ENCODE measurements at regions not wholly inside any gene's neighbourhood (a gene's known extent, or its start where the extent isn't known, plus 50 kb on each side); places are given as distances from the start of the nearest gene placed in this dataset.

DNA sequence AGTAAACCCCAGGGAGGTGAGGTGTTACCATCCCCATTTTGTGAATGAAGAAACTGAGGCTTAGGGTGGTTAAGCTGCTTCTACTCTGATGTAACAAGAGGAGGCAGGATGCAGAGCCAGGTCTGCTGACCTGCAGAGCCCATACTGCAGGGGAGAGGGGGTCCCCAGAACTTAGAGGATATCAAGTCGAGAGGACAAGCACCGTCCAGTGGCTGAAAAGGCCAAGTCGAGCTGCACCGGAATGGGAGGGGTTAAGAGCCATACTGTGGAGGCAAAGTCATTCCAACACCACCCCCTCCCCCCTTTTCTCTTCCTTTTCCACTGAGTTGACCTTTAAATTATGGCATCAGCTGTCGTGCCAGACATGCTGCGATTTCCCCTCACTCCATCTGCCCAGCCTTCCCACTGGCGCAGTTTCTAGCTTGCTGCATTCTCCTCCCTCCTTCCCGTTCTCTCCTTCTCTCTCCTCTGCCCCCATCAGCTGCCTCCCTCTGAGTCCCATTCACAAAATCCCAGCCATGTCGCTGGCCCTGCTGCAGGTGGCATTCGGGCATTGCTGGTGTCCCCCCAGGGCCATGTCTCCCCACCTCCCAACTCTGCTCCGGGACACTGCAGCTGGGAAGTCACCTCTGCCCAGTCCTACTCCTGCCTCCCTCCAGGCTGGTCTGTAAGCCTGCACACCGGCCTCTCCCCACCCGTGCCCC lies 346.9 kb downstream of the DYSF start:
- H3K27me3 Mint-ChIP-seq = peaks cover 2% of the 10 kb centered on the region
- no peaks in the 10 kb centered on the region for H3K4me1 Mint-ChIP-seq (ENCODE audit: low read depth)
- ChIA-PET CTCF (interaction anchor here (0.7 kb wide), 2 partner anchors 203 to 1253 kb away, joined by 3 to 4 read pairs; no protein-coding TSS in a partner anchor), POLR2A (no interaction called here)
- H3K9me3 Mint-ChIP-seq = no peaks in the 10 kb centered on the region
- no peaks in the 10 kb centered on the region for H3K36me3 Mint-ChIP-seq
- H3K4me3 Mint-ChIP-seq = no peak overlapping the region
- no peak for DNase-seq
- H3K27ac Mint-ChIP-seq = no peak overlapping the region
- intact Hi-C loops (cut with micrococcal nuclease) = loop anchor here (5.0 kb wide), 1 partner anchor 132 kb away; no protein-coding TSS in a partner anchor

DNA sequence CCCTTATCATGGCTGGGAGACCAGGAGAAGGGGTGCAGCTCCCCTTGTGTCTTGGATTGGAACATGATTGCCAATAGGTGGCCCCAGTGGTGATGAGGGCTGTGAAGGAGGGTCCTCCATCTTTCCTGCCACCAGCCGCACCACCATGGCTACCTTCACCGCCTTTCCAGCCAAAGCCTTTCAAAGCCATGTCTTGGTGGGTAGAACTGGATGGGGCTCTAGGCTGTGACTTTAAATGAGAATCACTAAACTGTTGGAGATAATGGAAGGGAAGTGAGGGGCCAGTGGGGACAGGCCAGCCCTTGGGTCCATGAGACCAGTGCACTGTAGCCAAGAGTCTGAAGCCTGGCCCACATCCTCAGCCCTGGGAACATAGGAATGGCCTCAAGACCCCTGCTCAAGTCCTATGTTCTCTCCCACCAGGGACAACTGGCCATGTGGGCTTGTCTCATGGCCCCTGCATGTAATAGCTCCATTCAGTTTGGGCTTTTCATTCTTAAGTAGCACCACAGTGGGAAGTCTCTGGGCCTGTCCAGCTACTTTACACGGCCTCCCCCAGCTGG lies 345.7 kb downstream of the DYSF start:
- no peak for DNase-seq
- POLR2A ChIA-PET = no interaction called here
- peaks cover 2% of the 10 kb centered on the region for H3K27me3 Mint-ChIP-seq
- H3K36me3 Mint-ChIP-seq = no peaks in the 10 kb centered on the region
- no peak overlapping the region for H3K27ac Mint-ChIP-seq
- H3K4me3 Mint-ChIP-seq = no peak overlapping the region
- CTCF ChIA-PET = interaction anchor here (0.7 to 2.3 kb wide), 6 partner anchors 11 to 1050 kb away, joined by 3 to 16 read pairs (median 6); no protein-coding TSS in a partner anchor
- intact Hi-C loops (cut with micrococcal nuclease) = loop anchor here (5.0 kb wide), 1 partner anchor 252 kb away; no protein-coding TSS in a partner anchor
- H3K9me3 Mint-ChIP-seq = no peaks in the 10 kb centered on the region
- H3K4me1 Mint-ChIP-seq (ENCODE audit: low read depth) = no peaks in the 10 kb centered on the region

DNA sequence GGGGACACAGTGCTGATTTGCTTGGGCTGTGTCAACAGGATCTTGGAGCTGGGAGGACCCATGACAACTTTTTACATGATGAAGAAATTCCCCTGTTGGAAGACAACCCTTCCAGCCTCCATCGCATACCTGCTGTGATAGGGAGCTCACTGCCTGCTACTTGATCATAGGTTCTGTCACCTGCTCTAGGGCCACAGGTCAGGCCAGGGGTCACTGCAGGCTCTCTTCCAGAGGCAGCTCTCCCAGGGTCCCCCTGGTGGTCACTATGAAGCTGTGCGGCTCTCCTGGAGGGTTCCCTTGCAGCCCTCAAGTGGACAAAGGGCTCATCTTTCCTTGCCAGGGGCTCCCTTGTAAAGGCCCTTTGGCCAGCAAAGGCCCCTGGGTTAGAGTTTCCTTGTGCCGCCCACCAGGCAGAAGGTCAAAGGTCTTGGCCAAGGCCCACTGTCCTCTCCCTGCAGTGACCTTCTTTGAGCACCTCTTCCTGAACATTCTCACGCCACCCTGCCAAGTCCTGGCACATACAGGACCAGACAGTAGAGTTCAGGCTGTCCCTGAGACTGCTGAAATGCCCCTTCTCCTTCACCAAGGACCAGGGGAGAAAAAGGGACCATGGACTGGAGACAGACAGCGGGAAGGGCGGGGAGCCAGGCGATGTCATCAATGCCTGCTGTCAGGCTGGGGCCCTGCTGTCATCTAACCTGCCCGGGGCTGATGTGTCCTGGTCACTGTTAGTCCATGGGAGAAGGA lies 345.1 kb downstream of the DYSF start:
- Mint-ChIP-seq H3K27me3 (peaks cover 2% of the 10 kb centered on the region), H3K36me3 (no peaks in the 10 kb centered on the region), H3K4me3 (no peak overlapping the region), H3K9me3 (no peaks in the 10 kb centered on the region), H3K4me1 (ENCODE audit: low read depth) (no peaks in the 10 kb centered on the region), H3K27ac (no peak overlapping the region)
- ChIA-PET CTCF (interaction anchor here (0.6 to 2.3 kb wide), 12 partner anchors 11 to 947 kb away, joined by 3 to 16 read pairs (median 4); no protein-coding TSS in a partner anchor), POLR2A (no interaction called here)
- intact Hi-C loops (cut with micrococcal nuclease) = loop anchor here (5.0 kb wide), 1 partner anchor 251 kb away; no protein-coding TSS in a partner anchor
- peak; percentile 16 for DNase-seq

DNA sequence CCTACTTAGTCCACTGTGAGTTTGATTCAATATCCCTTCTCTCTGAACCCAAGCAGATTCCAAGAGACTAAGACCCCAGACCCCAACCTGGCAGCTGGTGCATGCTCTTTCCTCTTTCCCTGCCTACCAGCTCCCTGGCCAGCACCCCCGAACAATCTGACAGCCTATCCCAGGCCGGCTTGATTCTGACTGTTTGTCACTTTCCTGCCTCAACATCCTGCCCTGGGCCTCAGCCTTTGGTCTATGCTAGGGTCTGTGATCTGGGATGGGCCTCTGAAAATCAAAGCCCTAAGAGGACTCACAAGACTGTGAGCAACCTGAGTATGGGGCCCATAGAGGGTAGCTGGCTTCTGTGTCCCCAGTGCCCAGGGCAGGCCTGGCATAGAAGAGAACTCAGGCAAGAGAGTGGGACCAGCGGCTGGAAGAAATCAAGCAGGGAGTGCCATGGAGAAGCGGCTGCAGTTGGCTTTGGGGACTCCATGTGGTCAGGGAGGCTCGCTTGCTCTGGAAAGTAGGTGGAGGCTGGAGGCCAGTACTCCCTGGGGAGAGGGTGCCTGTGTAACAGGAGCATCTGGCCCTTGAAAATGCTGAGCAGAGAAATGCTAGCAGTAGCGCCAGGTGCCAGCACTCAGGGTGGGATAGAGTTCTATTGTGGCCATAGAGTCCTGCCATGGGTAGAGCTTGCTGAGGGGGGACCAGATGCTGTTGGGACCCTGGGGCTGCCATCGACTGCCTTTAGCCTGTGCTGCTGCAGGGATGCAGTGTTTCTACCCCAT lies 343.9 kb downstream of the DYSF start:
- DNase-seq = no peak
- Mint-ChIP-seq H3K27ac (no peak overlapping the region), H3K4me1 (ENCODE audit: low read depth) (no peaks in the 10 kb centered on the region), H3K36me3 (no peaks in the 10 kb centered on the region), H3K4me3 (no peak overlapping the region), H3K9me3 (no peaks in the 10 kb centered on the region), H3K27me3 (peaks cover 2% of the 10 kb centered on the region)
- POLR2A ChIA-PET = no interaction called here
- intact Hi-C loops (cut with micrococcal nuclease) = loop anchor here (5.0 kb wide), 1 partner anchor 250 kb away; no protein-coding TSS in a partner anchor
- CTCF ChIA-PET = interaction anchor here (0.8 to 2.3 kb wide), 8 partner anchors 10 to 948 kb away, joined by 4 to 16 read pairs (median 4); no protein-coding TSS in a partner anchor

DNA sequence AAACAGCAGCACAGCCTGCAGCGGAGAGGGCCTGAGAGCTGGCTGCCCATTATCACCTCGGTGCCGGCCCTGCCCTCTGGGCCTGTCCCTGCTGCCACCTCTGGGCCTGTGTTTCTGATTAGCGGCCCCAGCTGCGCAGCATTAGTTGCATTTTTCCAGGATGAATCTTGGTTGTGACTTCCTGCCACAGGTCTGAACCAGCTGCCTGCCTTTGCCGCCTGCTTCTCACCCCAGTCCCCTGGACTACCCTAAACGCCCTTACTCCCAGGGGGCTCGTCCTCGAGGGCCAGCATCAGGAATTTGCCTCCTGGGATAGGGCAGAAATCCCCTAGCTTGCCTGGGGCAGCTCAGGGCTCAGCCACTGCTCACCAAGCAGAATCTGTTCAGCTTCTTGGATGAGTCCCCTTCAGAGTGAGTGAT lies 342.8 kb downstream of the DYSF start:
- no peaks in the 10 kb centered on the region for H3K4me1 Mint-ChIP-seq (ENCODE audit: low read depth)
- no peaks in the 10 kb centered on the region for H3K9me3 Mint-ChIP-seq
- H3K36me3 Mint-ChIP-seq = no peaks in the 10 kb centered on the region
- H3K27ac Mint-ChIP-seq = no peak overlapping the region
- intact Hi-C loops (cut with micrococcal nuclease) = loop anchor here (5.0 kb wide), 1 partner anchor 249 kb away; no protein-coding TSS in a partner anchor
- CTCF ChIA-PET = interaction anchor here (1.4 kb wide), 1 partner anchor 250 kb away, joined by 4 read pairs; no protein-coding TSS in a partner anchor
- no peak for DNase-seq
- POLR2A ChIA-PET = no interaction called here
- H3K27me3 Mint-ChIP-seq = peaks cover 1% of the 10 kb centered on the region
- no peak overlapping the region for H3K4me3 Mint-ChIP-seq

DNA sequence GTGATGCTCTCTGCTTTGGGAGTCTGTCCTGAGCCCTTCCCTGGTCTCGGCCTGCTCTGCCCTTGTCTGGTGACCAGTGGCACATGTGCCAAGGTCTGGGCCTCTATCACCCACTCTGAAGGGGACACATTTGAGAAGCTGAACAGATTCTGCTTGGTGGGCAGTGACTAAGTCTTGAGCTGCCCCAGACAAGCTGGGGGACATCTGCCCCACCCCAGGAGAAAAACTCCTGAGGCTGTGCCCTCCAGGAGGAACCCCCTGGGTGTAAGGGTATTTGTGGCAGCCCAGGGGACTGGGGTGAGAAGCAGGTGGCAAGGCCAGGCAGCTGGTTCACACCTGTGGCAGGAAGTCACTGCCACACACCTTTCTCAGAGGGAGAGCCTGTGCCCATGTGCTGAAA lies 342.1 kb downstream of the DYSF start:
- Mint-ChIP-seq H3K36me3 (no peaks in the 10 kb centered on the region), H3K9me3 (no peaks in the 10 kb centered on the region), H3K27me3 (no peaks in the 10 kb centered on the region), H3K27ac (no peak overlapping the region), H3K4me3 (no peak overlapping the region), H3K4me1 (ENCODE audit: low read depth) (no peaks in the 10 kb centered on the region)
- no peak for DNase-seq
- CTCF ChIA-PET = no interaction called here
- intact Hi-C loops (cut with micrococcal nuclease) = loop anchor here (5.0 kb wide), 1 partner anchor 248 kb away; no protein-coding TSS in a partner anchor
- POLR2A ChIA-PET = no interaction called here

DNA sequence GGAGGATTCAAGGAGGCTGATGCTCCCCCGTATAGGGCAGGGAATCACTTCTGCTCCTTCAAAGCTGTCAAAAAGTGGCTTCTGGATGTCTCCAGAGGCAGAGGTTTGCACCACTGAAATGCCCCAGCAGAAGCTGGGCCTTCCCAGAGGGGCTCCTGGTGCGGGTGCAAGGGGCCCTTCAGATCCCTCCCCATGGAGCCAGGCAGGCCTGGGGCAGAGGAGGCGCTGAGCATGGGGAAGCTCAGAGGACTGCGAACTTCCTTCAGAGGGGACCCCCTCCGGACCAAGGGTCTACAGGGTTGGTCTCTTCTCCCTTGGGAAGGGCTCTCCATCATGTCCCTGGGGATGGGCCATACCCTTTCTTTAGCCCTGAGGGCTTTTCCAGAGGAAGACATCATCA lies 341.2 kb downstream of the DYSF start:
- Mint-ChIP-seq H3K4me1 (ENCODE audit: low read depth) (no peaks in the 10 kb centered on the region), H3K36me3 (no peaks in the 10 kb centered on the region), H3K9me3 (no peaks in the 10 kb centered on the region), H3K4me3 (no peak overlapping the region), H3K27me3 (no peaks in the 10 kb centered on the region), H3K27ac (no peak overlapping the region)
- intact Hi-C loops (cut with micrococcal nuclease) = loop anchor here (5.0 kb wide), 1 partner anchor 247 kb away; no protein-coding TSS in a partner anchor
- POLR2A ChIA-PET = no interaction called here
- CTCF ChIA-PET = interaction anchor here (1.0 kb wide), 1 partner anchor 245 kb away, joined by 3 read pairs; no protein-coding TSS in a partner anchor
- DNase-seq = no peak

DNA sequence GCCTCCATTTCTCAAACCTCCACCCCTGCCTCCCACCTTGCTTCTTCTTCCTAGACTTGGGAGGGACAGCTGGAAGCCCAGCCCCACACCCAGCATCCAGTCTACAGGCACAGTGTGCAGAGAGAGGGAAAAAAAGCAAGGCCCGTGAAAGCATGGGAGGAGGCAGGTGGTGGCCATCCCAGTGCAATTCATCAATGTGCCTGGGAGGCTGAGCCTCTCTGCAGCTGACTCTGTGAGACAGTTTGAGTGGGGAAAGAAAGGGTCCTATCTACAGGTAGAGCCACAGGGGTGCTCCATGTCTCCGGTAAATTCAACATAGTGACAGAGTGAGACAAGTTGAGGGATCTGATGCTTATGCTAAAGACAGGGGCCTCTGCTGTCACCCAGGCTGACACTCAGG lies 340.6 kb downstream of the DYSF start:
- no peak overlapping the region for H3K4me3 Mint-ChIP-seq
- no peaks in the 10 kb centered on the region for H3K4me1 Mint-ChIP-seq (ENCODE audit: low read depth)
- CTCF ChIA-PET = interaction anchor here (0.6 to 1.0 kb wide), 2 partner anchors 18 to 245 kb away, joined by 3 read pairs; no protein-coding TSS in a partner anchor
- H3K9me3 Mint-ChIP-seq = no peaks in the 10 kb centered on the region
- intact Hi-C loops (cut with micrococcal nuclease) = no loop called here
- no peaks in the 10 kb centered on the region for H3K27me3 Mint-ChIP-seq
- no peak overlapping the region for H3K27ac Mint-ChIP-seq
- POLR2A ChIA-PET = no interaction called here
- H3K36me3 Mint-ChIP-seq = no peaks in the 10 kb centered on the region
- DNase-seq = no peak

DNA sequence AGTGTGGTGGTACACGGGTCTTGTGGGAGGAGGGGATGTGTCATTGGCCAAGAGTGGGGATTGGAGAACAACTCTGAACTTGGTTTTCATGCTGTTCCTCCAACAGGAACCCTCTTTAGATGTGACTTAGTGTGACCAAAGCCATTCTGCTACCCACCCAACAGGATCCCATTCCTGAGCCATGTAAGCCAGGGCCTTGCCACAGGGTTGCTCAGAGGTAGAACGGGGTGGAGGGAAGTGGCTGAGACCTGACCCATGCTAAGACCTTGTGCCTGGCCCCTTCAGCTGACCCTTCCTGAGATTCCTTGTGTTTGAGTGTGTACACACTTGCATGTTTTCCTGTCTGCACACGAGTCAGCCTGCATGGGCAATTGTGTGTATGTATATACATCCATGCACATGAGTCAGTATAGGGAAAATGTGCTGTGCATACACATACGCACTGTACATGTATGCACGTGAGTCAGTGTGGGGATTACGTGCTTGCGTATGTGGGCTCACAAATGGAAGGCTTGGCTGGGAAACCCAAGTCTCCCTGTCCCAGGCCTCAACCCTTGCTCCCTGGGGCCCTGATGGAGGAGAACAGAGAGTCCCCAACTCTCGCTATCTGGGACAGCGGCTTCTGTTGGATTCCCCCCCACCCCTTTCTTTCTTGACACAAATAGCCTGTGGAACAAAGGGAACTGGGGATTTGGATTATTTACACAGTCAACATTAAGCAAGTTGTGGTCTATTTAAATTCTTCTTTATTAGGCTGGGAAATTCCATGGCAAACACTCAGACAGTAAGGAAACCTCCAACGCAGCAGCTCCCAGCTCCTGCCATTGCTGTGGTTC lies 339.8 kb downstream of the DYSF start:
- Mint-ChIP-seq H3K4me1 (ENCODE audit: low read depth) (no peaks in the 10 kb centered on the region), H3K36me3 (no peaks in the 10 kb centered on the region), H3K27me3 (no peaks in the 10 kb centered on the region), H3K9me3 (no peaks in the 10 kb centered on the region), H3K27ac (no peak overlapping the region), H3K4me3 (no peak overlapping the region)
- intact Hi-C loops (cut with micrococcal nuclease) = no loop called here
- POLR2A ChIA-PET = no interaction called here
- DNase-seq = no peak
- CTCF ChIA-PET = no interaction called here

DNA sequence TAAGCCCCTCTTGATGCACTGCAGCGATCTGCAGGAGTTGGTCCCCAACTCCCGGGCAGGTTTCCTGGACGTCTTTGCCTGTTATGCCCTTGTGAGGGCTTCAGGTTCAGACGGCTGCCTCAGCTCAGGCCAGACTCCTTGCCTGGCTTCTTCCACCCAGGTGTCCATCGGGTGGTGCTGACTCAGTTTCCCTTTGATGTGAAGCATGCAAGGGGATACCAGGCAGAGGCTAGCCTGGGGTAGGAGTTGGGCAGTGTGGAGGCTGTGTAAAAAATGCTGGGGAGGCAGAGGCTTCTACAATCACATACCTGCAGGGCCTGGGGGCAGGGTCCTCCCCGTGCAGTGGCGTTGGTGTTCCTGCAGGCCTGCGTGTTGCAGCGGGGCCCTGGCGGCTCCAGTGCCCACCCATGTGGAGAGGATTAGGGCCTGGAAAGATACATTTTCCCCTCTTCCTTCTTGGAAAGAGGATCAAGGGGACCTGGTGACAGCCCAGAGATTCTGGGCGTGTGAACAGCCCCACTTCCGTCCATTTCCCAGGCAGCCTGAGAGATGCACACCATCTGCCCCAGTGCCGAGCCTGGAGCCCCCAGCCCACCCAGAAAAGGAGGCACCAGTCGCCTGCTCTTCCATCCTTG lies 338.3 kb downstream of the DYSF start:
- H3K4me3 Mint-ChIP-seq = no peak overlapping the region
- POLR2A ChIA-PET = no interaction called here
- CTCF ChIA-PET = no interaction called here
- H3K27me3 Mint-ChIP-seq = peaks cover 1% of the 10 kb centered on the region
- H3K9me3 Mint-ChIP-seq = no peaks in the 10 kb centered on the region
- no peaks in the 10 kb centered on the region for H3K4me1 Mint-ChIP-seq (ENCODE audit: low read depth)
- no peak for DNase-seq
- intact Hi-C loops (cut with micrococcal nuclease) = no loop called here
- H3K36me3 Mint-ChIP-seq = no peaks in the 10 kb centered on the region
- no peak overlapping the region for H3K27ac Mint-ChIP-seq

DNA sequence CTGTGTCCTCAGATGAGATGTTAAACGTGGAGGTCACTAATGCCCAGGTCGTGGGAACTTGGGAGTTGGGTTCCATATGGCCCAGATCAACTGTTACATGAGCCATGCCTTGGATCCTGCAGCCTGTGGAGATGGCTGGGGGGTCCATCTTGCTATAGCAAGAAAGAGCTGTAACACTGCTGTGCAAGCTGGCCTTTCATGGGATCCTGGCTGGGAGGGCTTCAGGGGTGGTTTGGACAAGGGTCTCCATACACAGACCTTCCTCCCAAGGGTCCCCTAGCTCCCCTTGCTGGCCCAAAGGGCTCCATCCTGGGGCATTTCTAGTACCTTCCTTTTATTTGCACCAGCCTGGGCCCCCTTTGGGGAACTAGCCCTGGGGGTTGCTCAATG lies 337.7 kb downstream of the DYSF start:
- H3K27me3 Mint-ChIP-seq = peaks cover 1% of the 10 kb centered on the region
- no peak for DNase-seq
- POLR2A ChIA-PET = no interaction called here
- intact Hi-C loops (cut with micrococcal nuclease) = no loop called here
- H3K9me3 Mint-ChIP-seq = no peaks in the 10 kb centered on the region
- no peaks in the 10 kb centered on the region for H3K4me1 Mint-ChIP-seq (ENCODE audit: low read depth)
- H3K27ac Mint-ChIP-seq = no peak overlapping the region
- H3K36me3 Mint-ChIP-seq = no peaks in the 10 kb centered on the region
- H3K4me3 Mint-ChIP-seq = no peak overlapping the region
- CTCF ChIA-PET = no interaction called here

All from activated CD4-positive, alpha-beta memory T cell treated with anti-CD3 and anti-CD28 coated beads for 36 hours (primary cell).